Colon (tissue), 2 donors: ENCODE measurements at regions not wholly inside any gene's neighbourhood (a gene's known extent, or its start where the extent isn't known, plus 50 kb on each side); places are given as distances from the start of the nearest gene placed in this dataset.
"Not testable (repeated sequence)": the region's sequence is repeated elsewhere in the genome, so short reads cannot be mapped to it uniquely, and the experiment has no call there.

ENCODE experiments used
- FAIRE-seq: peaks from 2 replicates; lab custom pipeline; 2012; peaks lifted over from hg19 to GRCh38; lab: Jason Lieb, UNC
- donor health status: control.
- donor health status: control.

DNA sequence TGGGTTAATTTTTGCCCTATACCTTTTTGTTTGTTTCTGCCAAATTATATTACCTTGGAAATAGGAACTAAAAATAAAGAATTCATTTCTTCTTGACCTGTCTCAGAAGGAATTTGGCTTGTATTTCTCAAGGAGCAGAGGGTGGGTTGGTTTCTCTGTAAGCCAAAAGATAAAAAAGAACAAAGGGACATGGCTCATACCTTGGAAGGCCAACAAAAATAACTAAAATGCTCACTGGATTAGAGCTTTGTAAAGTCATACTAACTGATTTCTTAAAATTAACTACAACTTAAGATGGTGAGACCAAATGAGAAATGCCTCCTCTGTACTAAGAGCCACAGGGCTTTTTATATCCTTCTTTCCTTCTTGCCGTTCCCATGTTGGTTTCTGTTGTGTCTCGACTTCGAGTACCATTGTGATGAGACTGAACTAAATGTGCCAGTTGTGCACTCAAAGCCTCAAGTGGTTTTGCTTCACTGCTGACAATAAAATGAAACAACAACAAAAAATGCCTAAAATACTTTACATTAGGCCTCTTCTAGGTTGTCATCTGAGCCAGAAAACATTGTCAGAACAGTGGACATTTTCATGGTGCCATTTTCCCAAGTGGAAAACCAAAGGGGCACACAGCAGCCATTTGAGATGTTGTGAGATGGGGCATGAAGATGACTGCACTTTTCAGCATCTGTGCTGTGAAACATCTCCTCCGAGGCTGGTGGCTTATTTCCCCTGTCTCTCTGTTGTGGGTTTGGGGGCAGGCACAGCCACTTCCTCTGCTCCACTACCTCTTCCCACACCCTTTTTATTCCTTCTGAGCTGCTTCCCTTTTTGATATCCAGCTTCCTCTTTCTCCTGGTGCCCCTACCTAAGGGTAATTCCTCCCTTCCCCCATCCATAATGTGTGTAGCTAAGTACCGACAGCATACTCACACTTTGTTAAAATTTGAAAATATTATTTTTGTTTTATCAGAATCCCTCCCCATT lies 51.8 kb upstream of the AGR3 start:
- FAIRE-seq: no peak

GRCh38 chr7:16934722-16935340 lies 53.0 kb upstream of the AGR3 start:
- FAIRE-seq: no peak

- peak; percentile 75 for FAIRE-seq
These were observed 53.6 kb upstream of the AGR3 start for GRCh38 chr7:16935341-16935735.

DNA sequence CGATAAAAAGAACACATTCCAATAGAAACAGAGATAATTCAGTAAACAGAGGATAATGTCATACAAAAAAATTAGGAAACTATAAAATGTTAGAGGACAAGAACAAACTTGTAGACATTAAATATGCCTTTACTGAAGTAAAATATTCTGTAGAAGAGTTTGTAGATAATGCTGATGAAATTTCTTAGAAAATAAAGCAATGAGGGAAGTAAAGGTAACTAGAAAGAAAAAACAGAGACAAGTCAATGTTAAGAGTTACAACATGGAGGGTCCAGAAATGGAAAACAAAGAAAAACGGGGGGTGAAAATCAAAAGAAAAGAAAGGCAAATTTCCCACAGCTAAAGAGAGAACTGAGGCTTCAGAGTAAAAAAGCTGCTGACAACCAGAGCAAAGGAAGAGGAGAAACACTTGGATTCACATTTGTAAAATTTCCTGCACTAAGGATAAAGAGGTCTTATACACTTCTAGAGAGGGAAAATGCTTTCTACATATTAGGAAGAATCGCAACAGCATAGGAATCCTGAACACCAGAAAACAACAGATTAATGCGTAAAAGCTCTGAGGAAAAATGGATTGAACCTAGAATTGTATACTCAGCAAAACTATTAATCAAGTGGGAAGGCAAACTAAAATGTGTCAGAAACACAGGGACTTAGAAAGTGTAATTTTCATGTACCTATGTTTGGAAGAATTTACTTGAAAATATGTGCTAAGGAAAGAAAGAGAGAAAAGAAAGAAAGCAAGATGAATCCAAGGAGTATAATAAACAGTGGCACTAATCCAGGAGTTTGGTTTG lies 55.0 kb upstream of the AGR3 start:
- FAIRE-seq: no peak

DNA sequence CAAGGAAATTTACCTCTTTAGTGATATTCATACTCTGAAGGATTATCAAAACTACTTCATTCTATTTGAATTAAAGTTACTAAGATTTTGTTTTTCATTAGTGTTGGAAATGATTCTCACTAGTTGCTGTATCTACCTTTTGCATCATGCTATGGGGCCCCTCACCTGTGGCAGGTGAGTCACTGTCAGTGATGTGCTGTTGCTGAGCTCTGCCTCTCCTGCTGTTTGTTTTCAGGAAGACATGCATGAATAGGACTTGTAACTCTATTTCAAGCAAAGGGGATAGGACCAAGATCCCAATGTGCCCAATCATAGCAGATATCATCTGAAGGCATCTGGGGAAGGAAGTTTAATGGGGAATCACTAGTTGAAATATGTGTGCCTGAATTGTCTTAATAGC lies 57.4 kb upstream of the AGR3 start:
- no peak for FAIRE-seq

DNA sequence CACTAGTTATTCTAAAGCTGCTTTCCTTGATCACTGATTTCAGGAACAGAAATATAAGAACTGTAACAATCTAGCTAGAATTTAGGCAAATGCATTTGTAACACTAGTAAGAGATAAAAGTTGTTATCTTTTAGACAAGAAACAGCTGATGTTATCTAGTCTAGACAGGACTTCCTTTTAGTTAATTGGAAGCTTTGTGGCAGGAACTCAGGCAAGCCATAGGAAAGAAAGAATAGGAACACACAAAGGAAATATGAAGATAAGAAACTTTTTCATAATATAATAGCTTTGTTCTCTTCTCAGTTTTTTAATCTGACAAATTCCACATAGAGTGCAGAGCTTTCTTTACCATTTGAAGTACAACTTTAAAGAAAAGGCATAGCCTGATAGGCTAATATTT lies 59.0 kb upstream of the AGR3 start:
- FAIRE-seq: no peak

GRCh38 chr7:16942929-16943509 lies 61.2 kb upstream of the AGR3 start:
- FAIRE-seq: no peak

DNA sequence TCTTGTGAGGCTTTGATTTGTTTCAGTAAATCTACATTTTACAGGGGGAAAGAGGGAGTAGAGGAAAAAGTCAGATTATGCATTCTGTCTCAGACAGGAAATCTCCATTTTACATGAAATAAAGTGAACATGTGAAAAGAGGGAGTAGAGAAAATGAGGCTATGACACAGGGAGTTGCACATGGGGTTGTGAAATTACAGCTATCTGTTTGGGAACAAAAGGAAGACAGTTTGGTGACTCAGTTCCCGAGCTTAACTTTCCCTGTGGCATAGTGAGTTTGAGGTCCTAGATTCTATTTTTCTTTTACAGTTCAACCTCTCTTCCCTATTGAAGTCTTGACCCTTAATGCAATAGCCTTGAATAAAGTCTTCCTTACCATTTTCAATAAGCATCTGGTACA lies 63.2 kb upstream of the AGR3 start:
- no peak for FAIRE-seq

- no peak for FAIRE-seq
These were observed 63.6 kb upstream of the AGR3 start for GRCh38 chr7:16945372-16945771.

- not testable (repeated sequence) for FAIRE-seq
These were observed 66.3 kb upstream of the AGR3 start for GRCh38 chr7:16948110-16948509.

DNA sequence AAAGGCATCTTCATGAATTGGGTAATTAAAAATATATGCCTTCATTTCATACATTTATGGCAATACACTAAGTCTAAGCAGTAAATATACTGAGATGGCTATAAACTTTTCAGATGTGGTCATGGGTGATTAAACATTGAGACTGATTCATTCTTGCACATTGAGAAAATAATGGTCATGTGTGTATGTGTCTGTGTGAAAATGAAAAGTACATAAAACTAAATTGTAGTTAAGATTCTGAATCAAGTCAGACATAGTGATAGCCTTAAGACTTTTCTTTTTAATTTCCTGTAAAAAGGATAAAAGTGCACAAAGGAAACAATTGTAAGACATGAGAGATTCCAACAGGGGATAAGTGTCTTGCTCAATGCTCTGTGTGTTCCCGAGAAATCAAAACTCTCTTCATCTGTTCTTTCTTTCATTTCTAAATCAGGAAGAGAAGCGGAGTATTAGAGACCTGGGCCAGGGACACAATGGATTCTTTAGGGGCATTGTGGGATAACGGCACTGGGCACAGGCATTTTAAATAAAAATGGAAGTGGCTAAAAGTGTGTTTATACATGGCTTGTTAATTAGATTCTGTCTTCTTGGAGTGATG lies 69.8 kb upstream of the AGR3 start:
- no peak for FAIRE-seq

DNA sequence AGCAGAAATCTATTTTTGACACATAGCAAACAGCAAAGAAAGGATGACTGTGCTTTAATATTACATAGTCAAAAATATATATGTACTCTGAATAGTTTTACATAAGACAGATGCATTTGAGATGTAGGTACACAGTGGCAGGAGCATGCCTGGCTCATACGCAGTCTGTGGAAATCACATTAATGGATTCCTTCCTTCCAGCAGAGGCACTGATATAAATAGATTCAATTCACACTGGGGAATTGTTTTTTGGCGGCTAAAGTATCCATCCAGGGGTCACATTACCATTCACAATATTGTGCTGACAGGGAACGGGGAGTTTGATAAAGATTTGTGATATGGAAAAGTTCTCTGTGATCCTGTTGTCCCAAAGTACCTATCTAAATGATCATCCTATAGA lies 72.5 kb upstream of the AGR3 start:
- no peak for FAIRE-seq

DNA sequence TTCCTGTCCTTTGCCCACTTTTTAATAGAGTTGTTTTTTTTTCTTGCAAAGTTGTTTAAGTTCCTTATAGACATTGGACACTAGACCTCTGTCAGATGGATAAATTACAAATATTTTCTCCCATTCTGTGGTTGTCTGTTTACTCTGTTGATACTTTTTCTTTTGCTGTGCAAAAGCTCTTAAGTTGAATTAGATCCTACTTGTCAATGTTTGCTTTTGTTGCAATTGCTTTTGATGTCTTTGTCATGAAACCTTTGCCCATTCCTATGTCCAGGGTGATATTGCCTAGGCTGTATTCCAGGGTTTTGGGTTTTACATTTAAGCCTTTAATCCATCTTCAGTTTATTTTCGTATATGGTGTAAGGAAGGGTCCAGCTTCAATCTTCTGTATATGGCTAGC lies 76.9 kb upstream of the AGR3 start:
- FAIRE-seq: no peak

- FAIRE-seq: no peak
These were observed 78.7 kb upstream of the AGR3 start for GRCh38 chr7:16960337-16960965.

GRCh38 chr7:16961641-16962040 lies 79.9 kb upstream of the AGR3 start:
- no peak for FAIRE-seq

DNA sequence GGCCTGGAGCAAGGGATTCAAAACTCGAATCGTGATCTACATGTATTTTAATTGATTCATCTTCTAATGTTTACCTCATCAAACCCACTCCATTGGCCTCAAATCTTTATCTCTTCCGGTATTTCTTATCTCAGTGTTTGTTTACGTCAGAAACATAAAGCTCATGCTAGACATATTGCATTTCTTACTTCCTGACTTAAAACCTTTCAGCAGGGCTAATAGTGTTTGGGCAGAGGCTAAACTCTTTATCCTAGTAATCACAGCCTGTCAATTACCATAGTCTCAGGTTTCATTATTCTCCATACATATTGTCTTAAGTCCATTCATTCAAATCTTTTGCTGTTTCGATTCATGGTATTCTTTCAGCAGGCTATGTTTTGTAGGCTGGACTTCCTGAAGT lies 81.3 kb upstream of the AGR3 start:
- no peak for FAIRE-seq

GRCh38 chr7:16965697-16966096 lies 83.9 kb upstream of the AGR3 start:
- FAIRE-seq: not testable (repeated sequence)

GRCh38 chr7:16967300-16967811 lies 85.6 kb upstream of the AGR3 start:
- FAIRE-seq: no peak

- FAIRE-seq: no peak
These were observed 89.1 kb upstream of the AGR3 start for GRCh38 chr7:16970732-16971482.

DNA sequence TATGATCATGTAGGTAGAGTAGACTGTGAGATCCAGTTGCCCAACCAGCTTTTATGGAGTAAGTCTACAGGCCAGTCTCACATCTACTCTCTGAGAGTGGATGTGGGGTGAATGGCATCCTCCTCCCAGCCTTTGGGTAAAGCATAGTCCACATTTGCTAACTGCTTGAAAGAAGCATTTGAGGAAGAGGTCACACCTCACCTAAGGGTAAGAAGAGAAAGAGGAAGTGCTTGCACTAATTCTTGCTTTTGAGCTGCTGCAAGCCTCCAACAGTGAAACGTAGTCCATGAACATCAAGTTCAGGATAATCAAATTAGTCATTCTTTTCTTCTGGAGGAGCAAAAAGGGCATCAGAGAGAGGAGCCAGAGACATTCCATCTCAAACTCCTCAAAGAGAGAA lies 93.9 kb upstream of the AGR3 start:
- no peak for FAIRE-seq
